OCI-LY3 (cell line): ENCODE measurements at regions not wholly inside any gene's neighbourhood (a gene's known extent, or its start where the extent isn't known, plus 50 kb on each side); places are given as distances from the start of the nearest gene placed in this dataset.

Experiments
- H2AFZ ChIP-seq: fragments of 200-600, 300-600 bp; shearing (Covaris generic); 2 replicates; pipeline ENCODE4 v1.6.0; 2014; ENCODE audit warnings: antibody characterized with exemption, low read depth, low read length
- H3K27ac ChIP-seq: fragments of 200-600, 300-600 bp; sonication (generic); 2 replicates; pipeline ENCODE4 v1.5.1; 2014; ENCODE audit warnings: mild to moderate bottlenecking, low read length, moderate library complexity, mixed read lengths
- H3K27me3 ChIP-seq: fragments of 200-600, 300-600 bp; sonication (generic); 2 replicates; pipeline ENCODE4 v1.6.1; 2014; ENCODE audit warnings: low read depth, low read length, mixed read lengths
- H3K36me3 ChIP-seq: fragments of 200-600, 300-600 bp; sonication (generic); replicated peaks from 2 replicates; pipeline ENCODE3; 2014; ENCODE audit warnings: low read depth, low read length, mixed read lengths
- H3K4me1 ChIP-seq: fragments of 300-600, 200-600 bp; sonication (generic); 2 replicates; pipeline ENCODE4 v1.6.1; 2014; ENCODE audit warnings: low read length, mixed read lengths
- H3K4me2 ChIP-seq: fragments of 200-600, 300-600 bp; sonication (generic); 2 replicates; pipeline ENCODE4 v1.6.1; 2014; ENCODE audit warnings: low read length, mixed read lengths
- H3K4me3 ChIP-seq: fragments of 300-600, 200-600 bp; sonication (generic); 2 replicates; pipeline ENCODE4 v1.5.1; 2014; ENCODE audit warnings: antibody characterized with exemption, mild to moderate bottlenecking, low read length, moderate library complexity
- H3K79me2 ChIP-seq: fragments of 300-600, 200-600 bp; shearing (Covaris generic); 2 replicates; pipeline ENCODE4 v1.6.1; 2014; ENCODE audit warnings: mild to moderate bottlenecking, low read length, mixed read lengths
- H3K9ac ChIP-seq: fragments of 300-600, 200-600 bp; shearing (Covaris generic); 2 replicates; pipeline ENCODE4 v1.6.0; 2014; ENCODE audit warnings: mild to moderate bottlenecking, low read length, moderate library complexity
- H3K9me3 ChIP-seq: fragments of 200-600, 300-600 bp; shearing (Covaris generic); 2 replicates; pipeline ENCODE4 v1.6.1; 2014; ENCODE audit warnings: low read length, mixed read lengths; ENCODE audit not compliant: insufficient read depth
- H4K20me1 ChIP-seq: fragments of 200-600, 300-600 bp; sonication (generic); 2 replicates; pipeline ENCODE4 v1.6.1; 2016; ENCODE audit warnings: low read length, mixed read lengths; ENCODE audit not compliant: insufficient read depth
- EZH2phosphoT487 ChIP-seq: fragments of 200-600 bp; shearing (Covaris generic); IDR thresholded peaks from 2 replicates; pipeline ENCODE4 v1.6.1; 2018; ENCODE audit warnings: antibody characterized with exemption, mixed run types, low read depth
- TF ChIP-seq, protein P1 (sequence below): fragments of 200-600, 300-600 bp; sonication (generic); IDR thresholded peaks from 2 replicates; pipeline ENCODE4 v1.5.1; 2014; ENCODE audit warnings: antibody characterized with exemption, low read length, low read depth

DNA sequence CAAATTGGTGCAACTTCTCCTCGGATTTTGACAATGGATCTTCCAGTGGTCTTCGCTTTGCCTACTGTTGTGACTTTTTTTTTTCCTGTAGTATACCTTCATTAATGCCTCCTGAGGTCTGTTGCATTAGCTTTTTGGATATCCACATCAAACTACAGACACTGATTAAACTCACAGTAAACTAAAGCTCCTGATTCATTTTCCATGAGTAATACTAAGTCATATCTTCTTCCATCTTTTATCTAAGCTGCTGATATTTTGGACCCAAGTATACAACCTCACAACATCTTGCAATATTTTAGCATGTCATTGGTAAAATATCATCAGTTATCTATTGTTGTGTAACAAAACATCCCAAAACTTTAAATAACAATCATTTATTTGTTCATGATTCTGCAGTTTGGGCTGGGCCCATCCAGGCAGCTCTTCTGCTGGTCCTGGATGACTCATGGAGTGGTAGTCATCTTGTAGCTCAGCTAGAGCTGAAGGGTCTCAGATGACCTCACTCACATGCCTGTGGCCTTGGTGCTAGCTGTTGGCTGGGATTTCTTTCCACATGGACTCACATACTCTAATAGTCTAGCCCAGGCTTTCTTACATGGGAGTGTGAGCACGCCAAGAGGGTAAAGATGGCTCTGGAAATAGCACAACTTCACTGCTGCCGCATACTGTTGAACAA lies 78.3 kb upstream of the SRSF6 start:
- H3K4me1 ChIP-seq, result peaks cover 11% of the 10 kb centered on the region
- H4K20me1 ChIP-seq, result no peaks in the 10 kb centered on the region
- no peak overlapping the region for H3K9ac ChIP-seq
- no peak overlapping the region for H3K27ac ChIP-seq
- H3K27me3 ChIP-seq, result peaks cover 64% of the 10 kb centered on the region
- no peak overlapping the region for H3K4me2 ChIP-seq
- H3K36me3 ChIP-seq, result no peaks in the 10 kb centered on the region
- H3K9me3 ChIP-seq, result no peaks in the 10 kb centered on the region
- no peaks in the 10 kb centered on the region for H3K79me2 ChIP-seq
- TF ChIP-seq EZH2phosphoT487, result no peak
- TF ChIP-seq, protein P1, sequence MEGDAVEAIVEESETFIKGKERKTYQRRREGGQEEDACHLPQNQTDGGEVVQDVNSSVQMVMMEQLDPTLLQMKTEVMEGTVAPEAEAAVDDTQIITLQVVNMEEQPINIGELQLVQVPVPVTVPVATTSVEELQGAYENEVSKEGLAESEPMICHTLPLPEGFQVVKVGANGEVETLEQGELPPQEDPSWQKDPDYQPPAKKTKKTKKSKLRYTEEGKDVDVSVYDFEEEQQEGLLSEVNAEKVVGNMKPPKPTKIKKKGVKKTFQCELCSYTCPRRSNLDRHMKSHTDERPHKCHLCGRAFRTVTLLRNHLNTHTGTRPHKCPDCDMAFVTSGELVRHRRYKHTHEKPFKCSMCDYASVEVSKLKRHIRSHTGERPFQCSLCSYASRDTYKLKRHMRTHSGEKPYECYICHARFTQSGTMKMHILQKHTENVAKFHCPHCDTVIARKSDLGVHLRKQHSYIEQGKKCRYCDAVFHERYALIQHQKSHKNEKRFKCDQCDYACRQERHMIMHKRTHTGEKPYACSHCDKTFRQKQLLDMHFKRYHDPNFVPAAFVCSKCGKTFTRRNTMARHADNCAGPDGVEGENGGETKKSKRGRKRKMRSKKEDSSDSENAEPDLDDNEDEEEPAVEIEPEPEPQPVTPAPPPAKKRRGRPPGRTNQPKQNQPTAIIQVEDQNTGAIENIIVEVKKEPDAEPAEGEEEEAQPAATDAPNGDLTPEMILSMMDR, result no peak
- no peak overlapping the region for H2AFZ ChIP-seq
- no peak overlapping the region for H3K4me3 ChIP-seq

GRCh38 chr20:43376831-43377230 lies 80.9 kb upstream of the SRSF6 start:
- Histone ChIP-seq H3K4me1 (no peaks in the 10 kb centered on the region), H3K27me3 (peaks cover 62% of the 10 kb centered on the region), H3K36me3 (no peaks in the 10 kb centered on the region), H3K27ac (no peak overlapping the region), H3K9ac (no peak overlapping the region), H2AFZ (no peak overlapping the region), H3K4me3 (no peak overlapping the region), H3K4me2 (no peak overlapping the region), H3K9me3 (no peaks in the 10 kb centered on the region), H3K79me2 (no peaks in the 10 kb centered on the region), H4K20me1 (no peaks in the 10 kb centered on the region)
- TF ChIP-seq, protein P1, result no peak
- TF ChIP-seq EZH2phosphoT487, result no peak

DNA sequence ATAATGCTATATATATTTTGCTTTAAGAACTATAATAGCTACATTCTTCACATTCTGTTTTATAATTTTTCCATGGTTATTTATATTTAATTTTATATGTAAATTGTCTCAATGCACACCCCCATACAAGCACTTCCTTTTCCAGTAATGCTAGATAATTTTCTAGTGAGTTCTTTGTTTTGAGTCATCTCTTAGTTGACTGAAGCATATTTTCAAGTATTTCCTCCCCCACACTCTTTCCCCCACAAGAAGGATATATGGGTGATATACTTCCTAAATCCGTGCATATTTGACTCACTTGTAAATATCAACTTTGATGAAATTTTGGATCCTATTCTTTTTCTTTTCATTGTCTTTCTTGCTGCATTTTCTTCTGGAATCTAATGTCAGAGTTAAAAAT lies 82.1 kb upstream of the SRSF6 start:
- H3K27ac ChIP-seq, result no peak overlapping the region
- H3K4me3 ChIP-seq, result no peak overlapping the region
- H4K20me1 ChIP-seq, result no peaks in the 10 kb centered on the region
- TF ChIP-seq EZH2phosphoT487, result no peak
- no peak overlapping the region for H2AFZ ChIP-seq
- no peak overlapping the region for H3K4me2 ChIP-seq
- no peaks in the 10 kb centered on the region for H3K4me1 ChIP-seq
- H3K27me3 ChIP-seq, result peaks cover 53% of the 10 kb centered on the region
- no peaks in the 10 kb centered on the region for H3K79me2 ChIP-seq
- H3K9me3 ChIP-seq, result no peaks in the 10 kb centered on the region
- H3K36me3 ChIP-seq, result no peaks in the 10 kb centered on the region
- H3K9ac ChIP-seq, result no peak overlapping the region

- H3K36me3 ChIP-seq, result no peaks in the 10 kb centered on the region
- no peak overlapping the region for H3K27ac ChIP-seq
- H3K9ac ChIP-seq, result no peak overlapping the region
- no peak overlapping the region for H3K4me3 ChIP-seq
- no peaks in the 10 kb centered on the region for H3K79me2 ChIP-seq
- H3K4me1 ChIP-seq, result no peaks in the 10 kb centered on the region
- H3K9me3 ChIP-seq, result no peaks in the 10 kb centered on the region
- no peak overlapping the region for H3K4me2 ChIP-seq
- TF ChIP-seq, protein P1, result no peak
- TF ChIP-seq EZH2phosphoT487, result no peak
- no peaks in the 10 kb centered on the region for H4K20me1 ChIP-seq
- H2AFZ ChIP-seq, result no peak overlapping the region
- peaks cover 39% of the 10 kb centered on the region for H3K27me3 ChIP-seq
Observed at GRCh38 chr20:43372051-43372450, 85.6 kb upstream of the SRSF6 start.
